Mucosa of gallbladder (tissue), 1 donor: ENCODE measurements at regions not wholly inside any gene's neighbourhood (a gene's known extent, or its start where the extent isn't known, plus 50 kb on each side); places are given as distances from the start of the nearest gene placed in this dataset.
"Not testable (repeated sequence)": the region's sequence is repeated elsewhere in the genome, so short reads cannot be mapped to it uniquely, and the experiment has no call there.

Experiments used
- DNase-seq: peaks from one replicate; pipeline ENCODE4 v3.0.0-alpha.2; 2020; ENCODE audit warnings: low spot score
- donor health status: DM: no; HTN: no; CAD: no.

DNA sequence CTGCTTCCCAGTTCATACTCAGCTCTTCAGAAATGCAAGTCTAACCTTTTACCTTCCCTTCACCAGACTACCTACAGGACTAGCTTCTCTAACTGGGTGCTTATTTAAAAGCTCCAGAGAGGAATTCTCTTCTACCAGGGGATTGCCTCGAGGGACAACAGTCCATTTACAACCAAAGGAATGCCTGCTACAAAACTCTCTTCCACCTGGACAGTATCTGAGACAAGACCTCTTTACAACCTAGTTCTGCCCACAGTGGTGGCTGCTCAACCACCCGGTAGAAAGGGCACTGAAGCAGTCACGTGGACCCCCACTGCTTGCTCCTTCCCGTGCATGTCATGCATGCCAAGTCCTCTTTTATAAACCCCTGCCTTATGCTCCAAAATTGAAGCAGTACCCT, 158.1 kb upstream of the ANXA10 start:
- DNase-seq, result no peak

DNA sequence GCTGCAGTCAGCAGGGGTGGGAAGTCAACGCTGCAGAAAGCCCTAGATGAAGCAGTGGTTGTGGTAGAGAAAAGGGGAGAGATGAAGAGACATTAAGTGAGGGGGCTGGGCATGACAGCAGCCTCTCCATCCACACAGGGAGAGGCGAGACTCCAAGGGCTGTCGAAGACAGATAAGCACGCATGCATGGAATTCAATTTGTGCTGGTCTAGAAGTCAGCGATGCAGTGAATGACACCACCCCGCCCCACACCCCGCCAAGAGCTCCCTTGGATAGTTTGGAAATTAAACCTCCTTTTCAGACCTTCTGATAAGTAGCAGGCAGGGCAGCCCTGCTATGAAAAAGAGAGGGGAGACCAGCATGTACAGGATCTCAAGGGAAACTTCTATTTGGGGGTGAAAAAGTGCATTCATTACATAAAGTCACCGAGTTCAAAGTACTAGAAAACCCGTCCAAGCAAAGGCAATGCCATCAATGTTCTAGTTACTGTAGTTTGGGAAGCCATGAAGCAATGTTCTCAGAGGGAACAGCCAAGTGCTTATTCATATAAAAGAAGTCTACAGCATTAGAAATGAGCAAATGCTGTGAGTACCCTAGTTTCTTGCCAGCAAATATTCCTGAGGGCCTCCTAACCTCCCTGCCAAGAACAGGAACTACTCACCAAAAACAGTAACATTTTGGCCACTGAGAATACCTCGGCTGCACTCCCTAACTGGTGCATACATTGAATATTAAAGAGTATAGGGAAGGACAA, 152.3 kb upstream of the ANXA10 start:
- no peak for DNase-seq

- DNase-seq, result no peak
Measured at GRCh38 chr4:167943872-167944505, 148.3 kb upstream of the ANXA10 start.

DNA sequence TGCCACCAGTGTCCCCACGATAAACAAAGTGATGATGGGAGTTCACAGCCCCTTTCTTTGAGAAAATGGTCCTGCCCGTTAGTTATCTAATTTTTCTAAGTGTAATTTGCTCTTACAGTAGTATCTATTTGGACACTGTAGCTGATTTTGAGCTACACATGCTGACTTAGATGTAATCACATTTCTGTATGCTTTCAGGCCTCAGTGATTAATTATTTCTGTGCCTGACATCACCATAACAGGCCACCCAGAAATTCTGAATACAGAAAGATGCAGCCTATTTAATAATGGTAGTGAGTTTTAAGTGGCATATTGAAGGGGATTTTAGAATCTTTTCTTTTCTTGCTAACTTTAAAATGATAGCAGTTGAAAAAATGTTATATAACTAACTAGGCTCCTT, 147.6 kb upstream of the ANXA10 start:
- no peak for DNase-seq

GRCh38 chr4:167955006-167955405, 137.3 kb upstream of the ANXA10 start:
- no peak for DNase-seq

DNA sequence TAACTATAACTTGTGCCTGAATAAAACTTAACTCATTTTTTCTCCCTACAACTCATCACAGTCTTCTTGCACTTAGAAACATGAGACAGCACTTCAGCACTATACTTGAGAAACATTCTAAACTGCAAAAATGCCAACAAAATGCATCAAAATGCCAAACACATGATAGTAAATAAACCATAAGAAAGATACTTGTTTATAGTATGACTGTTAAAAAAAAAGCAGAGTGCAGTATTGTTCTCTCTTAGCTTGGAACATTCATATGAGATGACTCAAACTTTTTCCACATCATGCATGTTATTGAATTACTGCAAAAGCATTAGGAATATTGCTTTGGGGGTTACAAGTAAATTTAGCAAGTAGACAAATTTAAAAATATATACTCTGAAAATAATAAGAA, 135.7 kb upstream of the ANXA10 start:
- DNase-seq, result no peak

DNA sequence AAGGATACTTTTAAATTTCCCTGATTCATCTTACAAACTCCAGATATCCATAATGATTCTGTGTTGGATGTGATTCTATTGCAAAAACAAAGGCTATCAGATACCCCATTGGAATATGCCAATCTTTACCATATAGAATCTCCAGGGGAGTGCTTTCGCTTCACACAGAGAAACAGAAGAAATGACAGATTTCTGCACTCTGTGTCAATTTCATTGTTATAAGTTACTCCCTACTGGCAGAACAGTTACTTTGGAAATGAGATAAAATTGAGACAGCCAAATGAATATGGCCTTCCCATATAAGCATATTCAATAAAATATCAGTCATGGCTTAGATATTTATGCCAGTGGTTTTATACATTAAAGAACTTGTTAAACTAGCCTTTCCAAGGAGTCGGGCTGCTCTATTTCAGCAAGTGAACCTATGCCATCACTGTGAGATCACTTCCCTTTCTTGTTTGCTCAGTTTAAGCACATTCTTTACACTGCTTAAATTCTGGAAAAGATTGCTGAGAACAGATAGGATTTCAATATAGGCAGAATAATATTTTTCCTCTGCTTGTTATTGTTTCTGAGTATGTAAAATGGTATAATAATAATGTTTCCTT, 127.5 kb upstream of the ANXA10 start:
- no peak for DNase-seq

DNA sequence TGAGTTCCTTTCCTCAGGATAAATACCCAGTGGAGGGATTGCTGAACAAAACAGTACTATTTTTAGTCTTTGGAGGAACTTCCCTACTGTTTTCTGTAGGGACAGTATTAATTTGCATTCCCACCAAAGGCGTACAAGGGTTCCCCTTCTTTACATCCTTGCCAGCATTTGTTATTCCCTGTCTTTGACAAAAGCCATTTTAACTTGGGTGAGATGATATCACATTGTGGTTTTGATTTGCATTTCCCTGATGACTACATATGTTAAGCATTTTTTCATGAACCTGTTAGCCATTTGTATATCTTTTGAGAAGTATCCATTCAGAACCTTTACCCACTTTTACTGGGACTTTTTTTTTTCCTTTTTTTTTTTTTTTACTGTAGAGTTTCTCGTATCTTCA, 126.2 kb upstream of the ANXA10 start:
- no peak for DNase-seq

DNA sequence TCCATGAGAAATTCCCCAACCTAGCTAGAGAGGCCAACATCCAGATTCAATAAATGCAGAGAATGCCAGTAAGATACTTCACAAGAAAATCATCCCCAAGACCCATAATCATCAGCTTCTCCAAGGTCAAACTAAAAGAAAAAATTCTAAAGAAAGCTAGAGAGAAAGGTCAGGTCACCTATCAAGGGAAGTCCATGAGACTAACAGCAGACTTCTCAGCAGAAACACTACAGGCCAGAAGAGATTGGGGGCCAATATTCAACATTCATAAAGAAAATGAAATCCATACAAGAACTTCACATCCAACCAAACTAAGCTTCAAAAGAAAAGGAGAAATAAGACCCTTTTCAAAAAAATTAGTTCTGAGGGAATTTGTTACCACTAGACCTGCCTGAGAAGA, 118.8 kb upstream of the ANXA10 start:
- DNase-seq, result no peak

GRCh38 chr4:167985565-167985964, 106.8 kb upstream of the ANXA10 start:
- no peak for DNase-seq

DNA sequence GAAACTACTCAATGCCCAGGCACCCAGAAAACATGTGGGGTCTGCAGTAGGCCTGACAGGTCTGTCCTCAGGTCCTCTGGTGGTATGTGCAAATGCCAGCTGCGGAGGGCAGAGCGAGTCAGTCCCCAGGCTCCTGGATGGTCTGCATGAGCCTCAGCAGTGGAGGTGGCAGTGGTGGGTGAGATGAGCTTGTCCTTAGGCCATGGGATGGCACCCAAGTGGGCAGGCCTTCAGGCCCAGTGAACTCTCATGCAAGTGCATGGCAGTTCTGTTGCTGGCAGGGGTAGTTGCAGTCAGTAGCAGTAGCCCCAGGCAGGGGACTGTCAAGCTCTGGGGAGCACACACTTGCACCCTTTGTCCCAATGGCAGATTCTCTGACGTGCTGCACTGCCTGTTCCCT, 106.3 kb upstream of the ANXA10 start:
- no peak for DNase-seq

GRCh38 chr4:167987285-167987684, 105.1 kb upstream of the ANXA10 start:
- DNase-seq, result no peak

DNA sequence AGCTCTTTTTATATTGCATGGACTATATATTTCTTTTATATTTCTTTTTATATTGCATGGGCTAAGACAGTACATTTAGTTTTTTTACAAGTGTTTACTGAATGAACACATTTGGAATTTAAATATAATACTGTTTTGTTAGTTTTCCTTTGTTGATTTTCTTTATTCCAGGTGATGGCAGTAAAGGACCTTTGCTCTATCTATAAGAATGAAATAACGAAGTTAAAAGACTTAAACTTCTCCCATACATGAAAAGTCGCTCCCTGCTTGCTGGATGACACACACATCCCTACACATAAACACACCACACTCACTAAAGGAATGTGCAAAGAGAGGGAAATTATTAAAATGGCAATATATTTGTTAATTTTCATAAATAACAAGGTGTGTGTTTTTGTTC, 102.5 kb upstream of the ANXA10 start:
- no peak for DNase-seq

GRCh38 chr4:168008112-168008511, 84.2 kb upstream of the ANXA10 start:
- DNase-seq, result not testable (repeated sequence)

GRCh38 chr4:168019019-168019651, 73.2 kb upstream of the ANXA10 start:
- DNase-seq, result no peak

DNA sequence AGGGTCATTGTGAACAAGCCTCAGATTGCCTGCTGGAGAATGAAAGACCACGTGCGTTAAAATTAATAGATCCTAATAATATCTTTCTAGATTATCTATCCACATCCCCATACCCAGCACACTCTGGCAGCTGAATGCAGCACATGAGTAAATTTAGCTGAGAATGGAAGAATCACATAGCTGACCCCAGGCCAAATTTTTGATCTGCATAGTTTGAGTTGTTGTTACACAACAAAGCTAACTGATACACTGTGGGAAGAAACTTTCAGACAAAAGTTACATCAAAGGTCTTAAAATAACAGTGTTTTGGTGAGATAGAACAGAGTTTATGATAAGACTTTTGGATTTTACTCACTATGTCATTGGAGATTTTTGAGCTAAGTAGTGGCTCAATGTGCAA, 72.4 kb upstream of the ANXA10 start:
- no peak for DNase-seq

DNA sequence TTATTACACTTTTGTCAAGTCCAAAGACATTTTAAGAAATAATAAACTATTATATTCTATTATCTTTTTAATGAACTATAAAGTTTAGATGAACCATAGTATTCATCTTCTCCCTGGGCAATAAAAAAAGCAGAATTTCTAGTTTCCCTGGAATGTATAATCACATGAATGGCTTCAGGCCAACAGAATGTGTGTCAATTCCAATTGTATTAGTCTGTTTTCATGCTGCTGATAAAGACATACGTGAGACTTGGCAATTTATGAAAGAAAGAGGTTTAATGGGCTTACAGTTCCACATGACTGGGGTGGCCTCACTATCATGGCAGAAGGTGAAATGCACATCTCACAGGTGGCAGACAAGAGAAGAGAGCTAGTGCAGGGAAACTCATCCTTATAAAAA, 70.7 kb upstream of the ANXA10 start:
- no peak for DNase-seq

- no peak for DNase-seq
Measured at GRCh38 chr4:168028568-168028967, 63.8 kb upstream of the ANXA10 start.

DNA sequence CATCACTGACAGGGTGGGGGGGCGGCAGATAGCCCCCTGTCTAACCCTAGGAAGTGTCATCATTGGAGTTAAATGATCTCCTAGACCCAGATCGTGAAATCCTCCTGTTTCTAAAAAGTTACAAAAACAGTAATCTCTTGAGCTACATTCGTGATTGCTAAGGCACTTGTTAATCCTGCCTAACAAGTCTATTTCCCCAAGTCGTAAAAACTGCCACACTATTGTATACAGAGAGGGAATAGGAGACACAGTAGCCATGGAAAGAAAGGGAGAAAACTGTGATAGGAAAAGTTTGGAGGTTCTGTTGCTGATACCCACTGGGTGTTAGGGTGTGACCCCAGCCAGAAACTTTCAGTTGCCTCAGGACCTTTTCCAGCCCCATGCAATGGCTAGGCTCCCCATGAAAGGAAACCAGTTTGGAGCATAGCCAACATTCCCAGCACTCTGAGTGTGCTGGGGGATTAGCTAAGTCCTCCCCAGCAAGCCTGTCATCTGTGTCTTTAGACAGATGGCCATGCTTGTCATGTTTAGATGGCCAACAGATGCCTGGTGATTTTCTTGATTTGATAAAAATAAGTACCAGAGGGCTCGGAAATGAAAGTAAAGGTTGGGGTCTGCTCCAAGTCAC, 63.3 kb upstream of the ANXA10 start:
- no peak for DNase-seq

- no peak for DNase-seq
Measured at GRCh38 chr4:168037676-168038075, 54.7 kb upstream of the ANXA10 start.

- no peak for DNase-seq
Measured at GRCh38 chr4:168039593-168039992, 52.7 kb upstream of the ANXA10 start.
